ENCODE measurements at regions not wholly inside any gene's neighbourhood (a gene's known extent, or its start where the extent isn't known, plus 50 kb on each side); places are given as distances from the start of the nearest gene placed in this dataset.
"Not testable (repeated sequence)": the region's sequence is repeated elsewhere in the genome, so short reads cannot be mapped to it uniquely, and the experiment has no call there.

DNA sequence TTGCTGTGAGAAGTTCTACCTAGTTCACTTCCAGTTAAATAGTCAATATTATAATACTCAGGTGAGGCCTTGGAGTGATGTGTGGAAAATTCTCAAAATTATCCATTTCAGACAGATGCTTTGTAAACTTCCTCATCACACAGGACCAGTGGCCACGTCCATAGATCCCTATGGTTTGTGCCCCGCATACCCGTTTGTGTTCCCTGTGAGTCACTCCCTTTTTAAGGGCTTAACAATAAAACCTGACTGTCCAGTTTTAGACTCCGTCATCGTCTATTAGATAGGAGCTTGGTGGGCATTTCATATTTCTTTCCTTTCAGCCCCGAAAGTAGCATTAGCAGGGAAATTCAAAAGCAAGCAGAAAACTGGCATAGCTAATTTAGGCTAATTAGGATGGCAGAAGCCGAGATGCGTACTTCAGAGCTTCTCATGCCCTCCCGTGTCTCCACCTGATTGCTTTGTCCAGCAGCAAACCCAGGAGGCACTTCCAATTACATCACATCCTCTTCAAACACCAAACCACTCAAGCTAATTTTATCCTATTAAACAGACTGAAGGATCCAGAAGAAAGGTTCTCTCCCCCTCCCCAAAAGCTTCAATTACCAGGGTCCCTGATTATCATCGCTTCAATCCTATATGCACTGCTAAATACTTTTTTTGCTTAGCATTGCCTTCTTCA lies 186.6 kb upstream of the OTX2 start:
- H3K27ac ChIP-seq (ENCODE audit: low read depth, low read length), result no peak overlapping the region
- H3K79me2 ChIP-seq (ENCODE audit: control insufficient read depth, insufficient read depth, low read length, unreplicated experiment), result no peaks in the 10 kb centered on the region

GRCh38 chr14:56995010-56995409 lies 184.7 kb upstream of the OTX2 start:
- Histone ChIP-seq H3K27me3 (ENCODE audit: insufficient read depth, low read length) (no peaks in the 10 kb centered on the region), H3K36me3 (ENCODE audit: insufficient read depth, low read length) (no peaks in the 10 kb centered on the region), H3K27ac (ENCODE audit: low read depth, low read length) (no peak overlapping the region), H3K4me1 (ENCODE audit: control insufficient read depth, insufficient read depth, low read length, unreplicated experiment) (no peaks in the 10 kb centered on the region), H3K4me3 (ENCODE audit: low read depth, low read length) (no peak overlapping the region), H3K79me2 (ENCODE audit: control insufficient read depth, insufficient read depth, low read length, unreplicated experiment) (no peaks in the 10 kb centered on the region), H2AFZ (ENCODE audit: low read length, unreplicated experiment) (no peak overlapping the region)

More for the DNA sequence above, 186.6 kb upstream of the OTX2 start:
- Histone ChIP-seq H3K4me3 (ENCODE audit: low read depth, low read length) (no peak overlapping the region), H3K4me1 (ENCODE audit: control insufficient read depth, insufficient read depth, low read length, unreplicated experiment) (no peaks in the 10 kb centered on the region), H3K27me3 (ENCODE audit: insufficient read depth, low read length) (no peaks in the 10 kb centered on the region), H3K36me3 (ENCODE audit: insufficient read depth, low read length) (no peaks in the 10 kb centered on the region), H2AFZ (ENCODE audit: low read length, unreplicated experiment) (no peak overlapping the region)

- Histone ChIP-seq H3K4me1 (ENCODE audit: control insufficient read depth, insufficient read depth, low read length, unreplicated experiment) (no peaks in the 10 kb centered on the region), H3K36me3 (ENCODE audit: insufficient read depth, low read length) (no peaks in the 10 kb centered on the region), H3K27ac (ENCODE audit: low read depth, low read length) (no peak overlapping the region), H3K79me2 (ENCODE audit: control insufficient read depth, insufficient read depth, low read length, unreplicated experiment) (no peaks in the 10 kb centered on the region), H2AFZ (ENCODE audit: low read length, unreplicated experiment) (no peak overlapping the region), H3K4me3 (ENCODE audit: low read depth, low read length) (no peak overlapping the region), H3K27me3 (ENCODE audit: insufficient read depth, low read length) (no peaks in the 10 kb centered on the region)
Measured at GRCh38 chr14:56992332-56992820, 182.1 kb upstream of the OTX2 start.

- H3K4me1 ChIP-seq (ENCODE audit: control insufficient read depth, insufficient read depth, low read length, unreplicated experiment), result not testable (repeated sequence)
Measured at GRCh38 chr14:56990991-56991627, 180.8 kb upstream of the OTX2 start.

GRCh38 chr14:56989359-56989758 lies 179.1 kb upstream of the OTX2 start:
- H3K27ac ChIP-seq (ENCODE audit: low read depth, low read length), result no peak overlapping the region
- no peaks in the 10 kb centered on the region for H3K27me3 ChIP-seq (ENCODE audit: insufficient read depth, low read length)
- no peaks in the 10 kb centered on the region for H3K79me2 ChIP-seq (ENCODE audit: control insufficient read depth, insufficient read depth, low read length, unreplicated experiment)
- H3K4me1 ChIP-seq (ENCODE audit: control insufficient read depth, insufficient read depth, low read length, unreplicated experiment), result no peaks in the 10 kb centered on the region
- no peaks in the 10 kb centered on the region for H3K36me3 ChIP-seq (ENCODE audit: insufficient read depth, low read length)
- H3K4me3 ChIP-seq (ENCODE audit: low read depth, low read length), result no peak overlapping the region
- no peak overlapping the region for H2AFZ ChIP-seq (ENCODE audit: low read length, unreplicated experiment)

More at GRCh38 chr14:56990991-56991627, 180.8 kb upstream of the OTX2 start:
- H3K79me2 ChIP-seq (ENCODE audit: control insufficient read depth, insufficient read depth, low read length, unreplicated experiment); H3K27me3 ChIP-seq (ENCODE audit: insufficient read depth, low read length); H3K4me3 ChIP-seq (ENCODE audit: low read depth, low read length); H3K27ac ChIP-seq (ENCODE audit: low read depth, low read length); H2AFZ ChIP-seq (ENCODE audit: low read length, unreplicated experiment); H3K36me3 ChIP-seq (ENCODE audit: insufficient read depth, low read length): not testable (repeated sequence)

DNA sequence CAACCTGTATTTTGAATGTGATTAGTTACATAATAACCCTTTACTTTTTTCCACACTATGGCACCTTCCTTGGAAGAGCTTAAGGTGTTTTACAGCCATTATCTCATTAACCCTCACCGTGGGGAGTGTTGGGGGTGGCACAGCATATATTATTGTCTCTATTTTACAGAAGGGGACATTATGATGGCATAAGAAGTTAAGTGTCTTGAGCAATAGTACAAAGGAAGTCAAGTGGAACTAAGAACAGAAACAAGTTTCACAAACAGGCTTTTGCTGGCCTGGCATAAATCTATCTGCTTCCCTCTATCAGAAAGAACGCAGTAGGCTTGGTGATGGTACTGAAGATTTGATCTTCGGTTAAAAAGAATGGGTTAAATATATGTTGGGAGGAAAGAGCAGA lies 169.7 kb upstream of the OTX2 start:
- H3K79me2 ChIP-seq (ENCODE audit: control insufficient read depth, insufficient read depth, low read length, unreplicated experiment), result no peaks in the 10 kb centered on the region
- no peaks in the 10 kb centered on the region for H3K4me1 ChIP-seq (ENCODE audit: control insufficient read depth, insufficient read depth, low read length, unreplicated experiment)
- H3K36me3 ChIP-seq (ENCODE audit: insufficient read depth, low read length), result no peaks in the 10 kb centered on the region
- no peak overlapping the region for H2AFZ ChIP-seq (ENCODE audit: low read length, unreplicated experiment)
- H3K4me3 ChIP-seq (ENCODE audit: low read depth, low read length), result no peak overlapping the region
- no peaks in the 10 kb centered on the region for H3K27me3 ChIP-seq (ENCODE audit: insufficient read depth, low read length)
- no peak overlapping the region for H3K27ac ChIP-seq (ENCODE audit: low read depth, low read length)

GRCh38 chr14:56976211-56976610 lies 165.9 kb upstream of the OTX2 start:
- Histone ChIP-seq H3K4me1 (ENCODE audit: control insufficient read depth, insufficient read depth, low read length, unreplicated experiment) (no peaks in the 10 kb centered on the region), H3K27ac (ENCODE audit: low read depth, low read length) (no peak overlapping the region), H2AFZ (ENCODE audit: low read length, unreplicated experiment) (no peak overlapping the region), H3K27me3 (ENCODE audit: insufficient read depth, low read length) (no peaks in the 10 kb centered on the region), H3K4me3 (ENCODE audit: low read depth, low read length) (no peak overlapping the region), H3K36me3 (ENCODE audit: insufficient read depth, low read length) (no peaks in the 10 kb centered on the region), H3K79me2 (ENCODE audit: control insufficient read depth, insufficient read depth, low read length, unreplicated experiment) (no peaks in the 10 kb centered on the region)

DNA sequence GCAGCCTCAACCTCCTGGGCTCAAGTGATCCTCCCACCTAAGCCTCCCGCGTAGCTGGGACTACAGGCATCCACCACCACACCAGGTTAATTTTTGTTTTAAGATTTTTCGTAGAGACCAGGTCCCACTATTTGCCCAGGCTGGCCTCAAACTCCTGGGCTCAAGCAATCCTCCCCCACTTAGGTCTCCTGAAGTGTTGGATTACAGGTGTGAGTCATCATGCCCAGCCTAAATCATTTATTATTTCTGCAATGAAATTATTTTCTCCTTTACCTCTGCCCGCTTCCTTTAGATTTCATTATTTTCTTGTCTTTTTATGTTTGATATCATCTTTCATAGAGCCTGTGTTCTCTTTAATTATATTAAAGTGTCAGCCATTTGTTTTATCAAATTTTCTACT lies 165.2 kb upstream of the OTX2 start:
- Histone ChIP-seq H3K27ac (ENCODE audit: low read depth, low read length) (no peak overlapping the region), H3K4me1 (ENCODE audit: control insufficient read depth, insufficient read depth, low read length, unreplicated experiment) (no peaks in the 10 kb centered on the region), H3K36me3 (ENCODE audit: insufficient read depth, low read length) (no peaks in the 10 kb centered on the region), H3K4me3 (ENCODE audit: low read depth, low read length) (no peak overlapping the region), H3K27me3 (ENCODE audit: insufficient read depth, low read length) (no peaks in the 10 kb centered on the region), H3K79me2 (ENCODE audit: control insufficient read depth, insufficient read depth, low read length, unreplicated experiment) (no peaks in the 10 kb centered on the region), H2AFZ (ENCODE audit: low read length, unreplicated experiment) (no peak overlapping the region)

- no peaks in the 10 kb centered on the region for H3K27me3 ChIP-seq (ENCODE audit: insufficient read depth, low read length)
- H3K36me3 ChIP-seq (ENCODE audit: insufficient read depth, low read length), result no peaks in the 10 kb centered on the region
- no peaks in the 10 kb centered on the region for H3K4me1 ChIP-seq (ENCODE audit: control insufficient read depth, insufficient read depth, low read length, unreplicated experiment)
- no peak overlapping the region for H2AFZ ChIP-seq (ENCODE audit: low read length, unreplicated experiment)
- H3K27ac ChIP-seq (ENCODE audit: low read depth, low read length), result no peak overlapping the region
- no peaks in the 10 kb centered on the region for H3K79me2 ChIP-seq (ENCODE audit: control insufficient read depth, insufficient read depth, low read length, unreplicated experiment)
- H3K4me3 ChIP-seq (ENCODE audit: low read depth, low read length), result no peak overlapping the region
Measured at GRCh38 chr14:56972948-56973347, 162.7 kb upstream of the OTX2 start.

GRCh38 chr14:56964895-56965294 lies 154.6 kb upstream of the OTX2 start:
- no peak overlapping the region for H2AFZ ChIP-seq (ENCODE audit: low read length, unreplicated experiment)
- no peaks in the 10 kb centered on the region for H3K79me2 ChIP-seq (ENCODE audit: control insufficient read depth, insufficient read depth, low read length, unreplicated experiment)
- H3K36me3 ChIP-seq (ENCODE audit: insufficient read depth, low read length), result no peaks in the 10 kb centered on the region
- H3K4me3 ChIP-seq (ENCODE audit: low read depth, low read length), result no peak overlapping the region
- no peak overlapping the region for H3K27ac ChIP-seq (ENCODE audit: low read depth, low read length)
- no peaks in the 10 kb centered on the region for H3K4me1 ChIP-seq (ENCODE audit: control insufficient read depth, insufficient read depth, low read length, unreplicated experiment)
- no peaks in the 10 kb centered on the region for H3K27me3 ChIP-seq (ENCODE audit: insufficient read depth, low read length)

GRCh38 chr14:56963381-56963780 lies 153.1 kb upstream of the OTX2 start:
- H3K79me2 ChIP-seq (ENCODE audit: control insufficient read depth, insufficient read depth, low read length, unreplicated experiment), result no peaks in the 10 kb centered on the region
- no peak overlapping the region for H3K4me3 ChIP-seq (ENCODE audit: low read depth, low read length)
- H3K27ac ChIP-seq (ENCODE audit: low read depth, low read length), result no peak overlapping the region
- no peaks in the 10 kb centered on the region for H3K4me1 ChIP-seq (ENCODE audit: control insufficient read depth, insufficient read depth, low read length, unreplicated experiment)
- H3K27me3 ChIP-seq (ENCODE audit: insufficient read depth, low read length), result no peaks in the 10 kb centered on the region
- H2AFZ ChIP-seq (ENCODE audit: low read length, unreplicated experiment), result no peak overlapping the region
- H3K36me3 ChIP-seq (ENCODE audit: insufficient read depth, low read length), result no peaks in the 10 kb centered on the region
